Astrocyte (in vitro differentiated cells and primary cell): ENCODE measurements at regions not wholly inside any gene's neighbourhood (a gene's known extent, or its start where the extent isn't known, plus 50 kb on each side); places are given as distances from the start of the nearest gene placed in this dataset.

Experiments
- CTCF ChIP-seq: IDR thresholded peaks from 2 replicates; pipeline ENCODE4 v1.5.1; 2011; ENCODE audit warnings: low read depth, mild to moderate bottlenecking, inconsistent platforms, low read length, moderate library complexity; ENCODE audit not compliant: insufficient read depth
- EZH2 ChIP-seq: IDR thresholded peaks from 2 replicates; pipeline ENCODE4 v1.6.1; 2012; ENCODE audit warnings: mild to moderate bottlenecking, low read length, inconsistent platforms; ENCODE audit not compliant: insufficient read depth

GRCh38 chr3:61349717-61350116 lies 98.5 kb upstream of the FHIT start:
- TF ChIP-seq CTCF = no peak
- TF ChIP-seq EZH2 = no peak
